BJ (cell line): ENCODE measurements at regions not wholly inside any gene's neighbourhood (a gene's known extent, or its start where the extent isn't known, plus 50 kb on each side); places are given as distances from the start of the nearest gene placed in this dataset.

Experiments
- CTCF ChIA-PET: fragments of 350-600 bp; formaldehyde crosslinking; extraction: SDS; loops from one replicate; lab custom pipeline; 2021; ENCODE audit warnings: antibody characterized with exemption, inconsistent platforms; lab: Yijun Ruan, JAX
- POLR2A ChIA-PET: fragments of 300-600 bp; sonication (Branson Sonifier 250); formaldehyde crosslinking; extraction: SDS; loops from one replicate; lab custom pipeline; 2021; ENCODE audit warnings: antibody characterized with exemption; lab: Charles Lee
- DNase-seq: peaks from one replicate; pipeline ENCODE4 v3.0.0-alpha.2; 2011; ENCODE audit warnings: low read depth
- H3K27me3 ChIP-seq: 2 replicates; pipeline ENCODE4 v1.6.0; 2011; ENCODE audit warnings: low read length; ENCODE audit not compliant: control insufficient read depth, insufficient read depth
- H3K36me3 ChIP-seq: 2 replicates; pipeline ENCODE4 v1.5.1; 2011; ENCODE audit warnings: low read length; ENCODE audit not compliant: control insufficient read depth, insufficient read depth
- H3K4me3 ChIP-seq: 2 replicates; pipeline ENCODE4 v1.5.1; 2011; ENCODE audit warnings: low read depth, mild to moderate bottlenecking, control low read depth, low read length
- CTCF ChIP-seq: IDR thresholded peaks from 2 replicates; pipeline ENCODE4 v1.5.1; 2011; ENCODE audit warnings: low read depth, mild to moderate bottlenecking, control low read depth, inconsistent platforms, low read length, moderate library complexity; ENCODE audit not compliant: insufficient read depth

GRCh38 chr4:125849869-125850268, 535.1 kb downstream of the FAT4 start:
- no peak for TF ChIP-seq CTCF
- peak; percentile 53 for DNase-seq
- ChIA-PET CTCF (no interaction called here), POLR2A (no interaction called here)
- Histone ChIP-seq H3K4me3 (no peak overlapping the region), H3K36me3 (no peaks in the 10 kb centered on the region), H3K27me3 (no peaks in the 10 kb centered on the region)

GRCh38 chr4:125891597-125892258, 577.0 kb downstream of the FAT4 start:
- ChIA-PET POLR2A (no interaction called here), CTCF (interaction anchor here (0.6 to 0.9 kb wide), 2 partner anchors 59 to 275 kb away, joined by 3 read pairs; no protein-coding TSS in a partner anchor)
- Histone ChIP-seq H3K4me3 (no peak overlapping the region), H3K36me3 (no peaks in the 10 kb centered on the region), H3K27me3 (no peaks in the 10 kb centered on the region)
- DNase-seq = peak; percentile 97
- no peak for TF ChIP-seq CTCF

GRCh38 chr4:125904802-125905201, 590.0 kb downstream of the FAT4 start:
- DNase-seq = no peak
- CTCF ChIA-PET = no interaction called here
- POLR2A ChIA-PET = no interaction called here
- no peak overlapping the region for H3K4me3 ChIP-seq
- no peaks in the 10 kb centered on the region for H3K27me3 ChIP-seq
- H3K36me3 ChIP-seq = no peaks in the 10 kb centered on the region
- TF ChIP-seq CTCF = no peak

GRCh38 chr4:125911058-125911457, 596.3 kb downstream of the FAT4 start:
- H3K36me3 ChIP-seq = no peaks in the 10 kb centered on the region
- no peak overlapping the region for H3K4me3 ChIP-seq
- no peaks in the 10 kb centered on the region for H3K27me3 ChIP-seq
- ChIA-PET CTCF (interaction anchor here (1.4 kb wide), 1 partner anchor 9 kb away, joined by 4 read pairs; no protein-coding TSS in a partner anchor), POLR2A (no interaction called here)
- DNase-seq = no peak
- TF ChIP-seq CTCF = no peak

- POLR2A ChIA-PET = no interaction called here
- Histone ChIP-seq H3K27me3 (no peaks in the 10 kb centered on the region), H3K36me3 (no peaks in the 10 kb centered on the region), H3K4me3 (no peak overlapping the region)
- DNase-seq = no peak
- TF ChIP-seq CTCF = no peak
- CTCF ChIA-PET = interaction anchor here (1.4 kb wide), 1 partner anchor 9 kb away, joined by 4 read pairs; no protein-coding TSS in a partner anchor
Measured at GRCh38 chr4:125911481-125911880, 596.7 kb downstream of the FAT4 start.
